Lung (tissue), 11 donors: ENCODE measurements at regions not wholly inside any gene's neighbourhood (a gene's known extent, or its start where the extent isn't known, plus 50 kb on each side); places are given as distances from the start of the nearest gene placed in this dataset.
A peak's percentile ranks its signal among the peaks of the same experiment; 100 is the strongest.

Experiments
- ATAC-seq: fragments of 200-7000 bp; cut with Tn5 transposase; one replicate; pipeline ENCODE4 v1.9.1; 2020; ENCODE audit warnings: moderate number of reproducible peaks; ENCODE audit not compliant: insufficient read depth, low FRiP score
- DNase-seq, 3 donors: peaks; one replicate each; pipeline ENCODE4 v3.0.0-alpha.2; 2013 to 2017
- H3K27ac ChIP-seq, 2 donors: one replicate each; pipeline ENCODE4 v1.5.1; 2013; ENCODE audit warnings: mild to moderate bottlenecking in 2 of 2, moderate library complexity in 2 of 2, control low read depth in 1 of 2, inconsistent platforms in 1 of 2, low read depth in 1 of 2, low read length in 1 of 2
- H3K27me3 ChIP-seq, 3 donors: one replicate each; pipeline ENCODE4 v1.5.1; 2013; ENCODE audit warnings: low read length in 2 of 3; ENCODE audit not compliant: control insufficient read depth in 3 of 3, insufficient read depth in 3 of 3
- H3K36me3 ChIP-seq, 4 donors: one replicate each; pipeline ENCODE4 v1.5.1; 2013; ENCODE audit warnings: low read length in 4 of 4, mild to moderate bottlenecking in 1 of 4, moderate library complexity in 1 of 4; ENCODE audit not compliant: control insufficient read depth in 4 of 4, insufficient read depth in 4 of 4
- H3K4me1 ChIP-seq, 5 donors: one replicate each; pipeline ENCODE4 v1.5.1; 2013; ENCODE audit warnings: low read length in 5 of 5, mild to moderate bottlenecking in 2 of 5, moderate library complexity in 1 of 5; ENCODE audit not compliant: control insufficient read depth in 5 of 5, insufficient read depth in 5 of 5
- H3K4me3 ChIP-seq: one replicate; pipeline ENCODE4 v1.5.1; 2013; ENCODE audit warnings: mild to moderate bottlenecking, control low read depth, moderate library complexity
- H3K9ac ChIP-seq, 2 donors: one replicate each; pipeline ENCODE4 v1.5.1; 2013; ENCODE audit warnings: low read length in 2 of 2, control low read depth in 1 of 2; ENCODE audit not compliant: insufficient read depth in 1 of 2
- H3K9me3 ChIP-seq, 4 donors: one replicate each; pipeline ENCODE4 v1.5.1; 2013; ENCODE audit warnings: low read length in 3 of 4, mild to moderate bottlenecking in 1 of 4, moderate library complexity in 1 of 4; ENCODE audit not compliant: control insufficient read depth in 4 of 4, insufficient read depth in 3 of 4
- WGBS, 2 donors: extraction: QIAGEN DNeasy Blood & Tissue Kit; methylation state at CpG; one replicate each; pipeline ENCODE4 v1.1.7; 2013; 5-methylcytosine and 5-hydroxymethylcytosine counted together
- TF ChIP-seq, protein P1 (sequence below): IDR thresholded peaks from 2 replicates; pipeline ENCODE4 v1.5.1; 2012; ENCODE audit warnings: mild to moderate bottlenecking; ENCODE audit errors: control extremely low read depth, extremely low read depth
- donor health status: control.
- donor health status: control.
- donor health status: Bipolar disorder and iron deficiency.
- donor health status: healthy.
- donor health status: DM: yes; HTN: yes; CAD: no.

DNA sequence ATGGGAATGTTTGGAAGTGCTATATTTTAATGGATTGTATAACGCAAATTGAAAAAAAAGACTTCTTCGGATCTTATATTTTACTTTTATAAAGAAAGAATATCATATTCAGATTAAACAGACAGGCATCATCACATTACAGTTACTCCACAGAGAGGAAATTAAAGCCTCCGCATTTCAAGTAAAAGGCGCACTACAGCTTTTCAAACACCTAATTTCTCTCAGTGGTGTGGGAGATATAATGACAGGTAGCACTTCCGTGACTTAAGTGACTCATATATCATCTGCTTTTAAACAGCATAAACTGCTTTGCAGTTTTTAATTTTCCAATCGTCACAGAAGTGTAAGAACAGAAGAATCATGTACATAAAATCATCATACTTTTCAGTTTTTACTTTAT, 751.4 kb downstream of the FSCB start:
- no peak for ATAC-seq
- peak in 1 of 3 donors; percentile 4 for DNase-seq
- no peak overlapping the region for H3K9ac ChIP-seq
- H3K4me3 ChIP-seq: no peak overlapping the region
- H3K4me1 ChIP-seq: no peaks in the 10 kb centered on the region
- no peak overlapping the region for H3K27ac ChIP-seq
- no peaks in the 10 kb centered on the region for H3K27me3 ChIP-seq
- no peaks in the 10 kb centered on the region for H3K9me3 ChIP-seq
- 63 to 77% methylated on average over 6 of the region's 6 CpGs for WGBS, 2 donors
- TF ChIP-seq, protein P1, sequence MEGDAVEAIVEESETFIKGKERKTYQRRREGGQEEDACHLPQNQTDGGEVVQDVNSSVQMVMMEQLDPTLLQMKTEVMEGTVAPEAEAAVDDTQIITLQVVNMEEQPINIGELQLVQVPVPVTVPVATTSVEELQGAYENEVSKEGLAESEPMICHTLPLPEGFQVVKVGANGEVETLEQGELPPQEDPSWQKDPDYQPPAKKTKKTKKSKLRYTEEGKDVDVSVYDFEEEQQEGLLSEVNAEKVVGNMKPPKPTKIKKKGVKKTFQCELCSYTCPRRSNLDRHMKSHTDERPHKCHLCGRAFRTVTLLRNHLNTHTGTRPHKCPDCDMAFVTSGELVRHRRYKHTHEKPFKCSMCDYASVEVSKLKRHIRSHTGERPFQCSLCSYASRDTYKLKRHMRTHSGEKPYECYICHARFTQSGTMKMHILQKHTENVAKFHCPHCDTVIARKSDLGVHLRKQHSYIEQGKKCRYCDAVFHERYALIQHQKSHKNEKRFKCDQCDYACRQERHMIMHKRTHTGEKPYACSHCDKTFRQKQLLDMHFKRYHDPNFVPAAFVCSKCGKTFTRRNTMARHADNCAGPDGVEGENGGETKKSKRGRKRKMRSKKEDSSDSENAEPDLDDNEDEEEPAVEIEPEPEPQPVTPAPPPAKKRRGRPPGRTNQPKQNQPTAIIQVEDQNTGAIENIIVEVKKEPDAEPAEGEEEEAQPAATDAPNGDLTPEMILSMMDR: no peak
- H3K36me3 ChIP-seq: no peaks in the 10 kb centered on the region

DNA sequence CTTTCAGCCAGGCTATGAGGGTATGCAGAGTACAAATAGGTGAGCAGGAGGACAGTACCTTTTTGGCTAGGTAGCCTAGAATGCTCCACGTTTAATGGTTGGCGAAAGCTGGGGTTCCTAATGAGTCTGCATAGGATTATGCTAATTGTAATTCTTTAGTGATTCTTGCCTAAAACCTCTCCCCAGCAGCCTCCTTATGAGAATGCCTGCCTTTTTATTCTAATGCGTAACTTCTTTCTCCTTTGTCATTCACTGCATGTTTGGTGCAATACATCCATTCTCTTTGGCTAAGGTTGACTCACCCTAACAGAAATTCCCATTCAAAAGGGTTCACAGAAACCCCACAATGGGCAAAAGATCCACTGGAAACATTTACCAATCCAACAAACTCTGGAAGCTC, 752.2 kb downstream of the FSCB start:
- 88 to 90% methylated on average over 3 of the region's 3 CpGs for WGBS, 2 donors
- no peaks in the 10 kb centered on the region for H3K4me1 ChIP-seq
- H3K9ac ChIP-seq: no peak overlapping the region
- no peaks in the 10 kb centered on the region for H3K36me3 ChIP-seq
- no peak for ATAC-seq
- H3K27me3 ChIP-seq: no peaks in the 10 kb centered on the region
- TF ChIP-seq, protein P1: no peak
- no peak for DNase-seq
- H3K9me3 ChIP-seq: no peaks in the 10 kb centered on the region
- no peak overlapping the region for H3K27ac ChIP-seq
- H3K4me3 ChIP-seq: no peak overlapping the region

DNA sequence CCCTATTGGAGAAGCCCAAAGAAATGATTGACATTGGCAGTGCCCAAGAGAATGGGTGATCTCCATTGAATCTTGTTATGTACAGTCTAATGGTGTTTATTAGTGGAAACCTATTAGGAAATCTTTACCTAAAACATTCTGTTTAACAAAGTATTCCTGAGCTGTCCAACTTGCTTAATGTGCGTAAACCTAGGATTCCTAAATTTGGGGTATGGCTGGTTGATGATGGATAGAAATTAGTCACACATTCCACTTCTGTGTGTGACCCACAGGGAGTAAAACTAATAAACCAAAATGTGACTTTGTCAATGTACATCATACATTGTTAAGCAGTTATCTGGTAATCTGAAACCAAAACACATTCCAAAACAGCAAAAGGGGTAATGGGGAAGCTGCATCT, 761.3 kb downstream of the FSCB start:
- Histone ChIP-seq H3K4me1 (no peaks in the 10 kb centered on the region), H3K36me3 (no peaks in the 10 kb centered on the region)
- 95 to 100% methylated on average over 1 of the region's 1 CpG for WGBS, 2 donors

DNA sequence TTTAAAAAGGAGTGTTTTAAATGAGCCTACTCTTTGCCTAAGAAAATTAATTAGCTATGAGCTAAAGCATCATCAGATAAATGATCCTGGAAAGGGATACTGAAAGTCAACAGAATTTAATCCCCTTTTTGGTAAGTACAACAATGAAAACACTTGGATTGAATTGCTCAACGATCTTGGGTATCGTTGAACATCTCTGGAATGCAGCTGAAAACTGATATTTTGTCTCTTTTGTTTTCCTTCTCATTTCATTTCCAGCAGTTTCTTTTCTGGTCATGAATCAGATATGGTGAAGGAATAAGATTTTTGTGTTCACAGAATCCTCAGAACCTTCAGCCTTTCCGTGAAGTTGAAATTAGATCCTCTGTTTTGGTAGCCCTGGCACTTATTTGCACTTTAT, 771.2 kb downstream of the FSCB start:
- H3K4me3 ChIP-seq: no peak overlapping the region
- H3K4me1 ChIP-seq: no peaks in the 10 kb centered on the region
- 64 to 72% methylated on average over 3 of the region's 3 CpGs for WGBS, 2 donors
- TF ChIP-seq, protein P1: no peak
- no peaks in the 10 kb centered on the region for H3K9me3 ChIP-seq
- H3K27me3 ChIP-seq: no peaks in the 10 kb centered on the region
- no peak overlapping the region for H3K27ac ChIP-seq
- H3K36me3 ChIP-seq: no peaks in the 10 kb centered on the region
- ATAC-seq (no peak), DNase-seq (no peak)
- no peak overlapping the region for H3K9ac ChIP-seq

More for the DNA sequence above, 761.3 kb downstream of the FSCB start:
- ATAC-seq: no peak
- no peak overlapping the region for H3K9ac ChIP-seq
- no peaks in the 10 kb centered on the region for H3K27me3 ChIP-seq
- H3K4me3 ChIP-seq: no peak overlapping the region
- H3K27ac ChIP-seq: no peak overlapping the region
- H3K9me3 ChIP-seq: no peaks in the 10 kb centered on the region
- no peak for DNase-seq
- TF ChIP-seq, protein P1: no peak
